ENCODE measurements at regions not wholly inside any gene's neighbourhood (a gene's known extent, or its start where the extent isn't known, plus 50 kb on each side); places are given as distances from the start of the nearest gene placed in this dataset.

GRCh38 chr1:30300669-30301068 is 422.7 kb downstream of the MATN1 start:
- TF ChIP-seq CTCF (IDR thresholded peaks at IDR 0.05) (no peak), JUNB (IDR thresholded peaks at IDR 0.05) (no peak), SREBF2 (IDR thresholded peaks at IDR 0.05) (no peak)
